Stimulated activated naive CD8-positive, alpha-beta T cell treated with anti-CD3 and anti-CD28 coated beads, Interleukin-15, amount 100 ng/mL, for 72 hours (primary cell): ENCODE measurements at regions not wholly inside any gene's neighbourhood (a gene's known extent, or its start where the extent isn't known, plus 50 kb on each side); places are given as distances from the start of the nearest gene placed in this dataset.

Experiments used
- ATAC-seq: fragments of 150-1000 bp; cut with Tn5 transposase; 2 replicates; pipeline ENCODE4 v1.10.0; 2021; ENCODE audit warnings: mild to moderate bottlenecking, moderate library complexity
- DNase-seq, 2 donors: peaks; one replicate each; pipeline ENCODE4 v3.0.0; 2021 to 2022
- H3K27ac Mint-ChIP-seq, 2 donors: one replicate each; pipeline ENCODE4 v1.8.0; 2022; ENCODE audit warnings: mild to moderate bottlenecking in 2 of 2, mixed read lengths in 2 of 2, moderate library complexity in 2 of 2
- H3K27me3 Mint-ChIP-seq: one replicate; pipeline ENCODE4 v1.8.0; 2022; ENCODE audit warnings: mixed read lengths
- H3K4me1 Mint-ChIP-seq: one replicate; pipeline ENCODE4 v1.8.0; 2022; ENCODE audit warnings: mild to moderate bottlenecking, mixed read lengths
- H3K4me3 Mint-ChIP-seq, 2 donors: one replicate each; pipeline ENCODE4 v1.8.0; 2022; ENCODE audit warnings: mild to moderate bottlenecking in 2 of 2, mixed read lengths in 2 of 2, moderate library complexity in 1 of 2
- H3K9me3 Mint-ChIP-seq, 2 donors: one replicate each; pipeline ENCODE4 v1.8.0; 2022; ENCODE audit warnings: mixed read lengths in 2 of 2

DNA sequence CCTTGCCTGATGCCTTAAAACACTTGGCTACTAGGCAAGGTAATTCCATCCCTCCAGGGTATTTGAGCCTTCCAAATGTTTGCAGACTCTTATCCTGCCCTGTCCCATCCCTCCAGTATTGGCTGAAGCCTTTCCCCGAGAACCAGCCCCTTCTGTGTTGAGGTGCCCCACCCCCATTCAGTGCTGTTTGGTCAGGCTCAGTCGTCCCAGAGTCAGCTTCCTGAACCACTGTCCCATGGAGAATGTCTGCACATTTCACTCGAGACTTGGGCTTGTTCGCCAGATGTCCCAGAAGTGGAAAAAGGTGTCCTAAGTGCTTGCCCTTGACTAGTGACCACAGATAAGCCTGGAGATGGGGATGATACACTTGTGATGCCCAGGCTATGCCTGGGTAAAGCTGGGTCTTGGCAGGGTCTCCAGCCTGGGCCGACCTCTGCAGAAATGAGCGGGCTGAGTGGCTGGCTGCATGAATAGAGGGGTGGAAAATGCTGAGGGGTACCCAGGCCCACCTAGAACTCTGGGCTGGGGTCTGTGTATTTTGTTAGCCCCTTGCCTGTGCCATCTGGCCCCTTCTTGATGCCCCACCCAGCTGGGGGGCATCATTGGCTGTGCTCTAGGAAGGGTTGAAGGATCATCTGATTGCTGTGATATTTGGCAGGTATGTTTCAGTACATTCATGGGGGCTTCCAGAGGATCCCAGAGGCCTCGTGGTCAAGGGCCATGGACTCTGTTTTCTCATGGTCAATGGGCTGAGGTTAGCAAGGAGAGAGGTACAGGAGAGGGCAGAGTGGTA, 178.4 kb downstream of the MACROH2A1 start:
- no peak overlapping the region for H3K27ac Mint-ChIP-seq
- H3K4me1 Mint-ChIP-seq, result no peaks in the 10 kb centered on the region
- DNase-seq (peak in 1 of 2 donors; percentile 4), ATAC-seq (no peak)
- H3K9me3 Mint-ChIP-seq, result no peaks in the 10 kb centered on the region
- H3K27me3 Mint-ChIP-seq, result no peaks in the 10 kb centered on the region
- no peak overlapping the region for H3K4me3 Mint-ChIP-seq

DNA sequence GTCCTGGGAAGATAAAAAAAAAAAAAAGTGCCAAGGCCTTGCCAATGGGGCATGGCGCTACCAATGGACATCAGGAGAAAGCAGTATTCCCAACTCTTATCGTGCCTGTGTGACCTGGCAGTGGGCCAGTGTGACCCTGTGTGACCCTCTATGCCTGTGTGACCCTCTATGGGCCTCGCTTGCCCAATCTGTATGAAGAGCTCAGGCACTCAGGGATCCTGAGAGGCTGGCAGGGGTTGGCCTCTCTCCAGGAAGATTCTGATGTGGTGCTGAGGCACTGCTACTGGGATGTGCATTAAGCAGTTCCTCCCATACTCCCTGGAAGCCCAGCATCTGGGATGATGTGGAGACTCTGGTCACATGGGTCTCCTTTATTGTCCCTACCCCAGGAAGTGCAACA, 179.2 kb downstream of the MACROH2A1 start:
- DNase-seq (peak in 1 of 2 donors; percentile 2), ATAC-seq (no peak)
- H3K9me3 Mint-ChIP-seq, result no peaks in the 10 kb centered on the region
- H3K4me3 Mint-ChIP-seq, result no peak overlapping the region
- H3K27ac Mint-ChIP-seq, result no peak overlapping the region
- H3K4me1 Mint-ChIP-seq, result no peaks in the 10 kb centered on the region
- H3K27me3 Mint-ChIP-seq, result no peaks in the 10 kb centered on the region

DNA sequence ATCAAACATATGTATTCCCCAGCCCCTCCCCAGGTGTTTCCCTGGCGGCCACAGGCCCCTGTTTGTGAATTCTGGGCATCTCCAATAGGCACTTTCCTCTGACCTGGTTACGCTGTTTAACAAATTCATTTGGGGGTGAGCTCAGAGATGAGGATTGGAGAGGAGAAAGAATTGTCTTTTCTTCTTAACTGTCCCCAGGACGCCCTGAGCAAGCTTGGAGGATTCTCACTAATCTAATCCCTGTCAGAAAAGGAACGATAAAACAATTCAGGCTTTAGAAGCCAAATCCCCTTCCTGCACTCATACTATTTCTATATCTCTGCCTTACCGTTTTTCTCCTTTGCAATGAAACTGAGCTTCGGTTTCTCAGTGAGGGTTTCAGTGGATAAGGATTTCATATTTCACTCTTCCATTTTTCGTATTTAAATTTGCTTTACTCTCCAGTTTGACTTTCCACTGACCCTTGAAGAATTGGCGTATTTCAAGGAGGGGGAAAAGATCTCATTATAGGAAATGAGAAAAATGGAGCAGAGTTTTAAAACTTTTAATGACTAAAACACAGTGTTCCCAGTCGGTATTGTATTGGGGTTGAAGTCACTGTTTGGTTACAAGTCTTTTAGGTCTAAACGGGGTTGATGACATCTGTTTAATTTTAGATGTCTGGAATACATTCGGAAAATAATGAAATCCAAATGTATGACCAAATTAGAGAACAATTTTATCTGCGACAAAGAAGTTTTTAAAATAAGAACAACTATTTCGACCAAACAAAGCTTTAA, 180.1 kb downstream of the MACROH2A1 start:
- no peaks in the 10 kb centered on the region for H3K27me3 Mint-ChIP-seq

DNA sequence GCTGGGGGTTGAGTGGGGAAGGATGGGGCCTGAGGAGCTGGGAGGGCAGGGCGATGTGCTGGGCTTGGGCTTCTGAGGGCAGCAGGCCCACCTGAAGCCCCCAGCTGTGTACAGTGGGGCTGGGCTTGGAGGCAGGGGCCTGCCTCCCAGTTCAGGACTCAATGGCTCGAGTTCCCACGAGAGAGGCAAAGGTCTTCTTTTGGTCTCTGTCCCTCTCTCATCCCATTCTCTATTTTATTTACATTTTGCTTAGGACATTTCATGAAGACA, 180.6 kb downstream of the MACROH2A1 start:
- ATAC-seq, result no peak
- Mint-ChIP-seq H3K4me3 (no peak overlapping the region), H3K27me3 (no peaks in the 10 kb centered on the region)

More for the DNA sequence above, 180.1 kb downstream of the MACROH2A1 start:
- no peak overlapping the region for H3K4me3 Mint-ChIP-seq
- no peaks in the 10 kb centered on the region for H3K4me1 Mint-ChIP-seq
- H3K9me3 Mint-ChIP-seq, result no peaks in the 10 kb centered on the region
- DNase-seq (no peak), ATAC-seq (no peak)
- no peak overlapping the region for H3K27ac Mint-ChIP-seq

DNA sequence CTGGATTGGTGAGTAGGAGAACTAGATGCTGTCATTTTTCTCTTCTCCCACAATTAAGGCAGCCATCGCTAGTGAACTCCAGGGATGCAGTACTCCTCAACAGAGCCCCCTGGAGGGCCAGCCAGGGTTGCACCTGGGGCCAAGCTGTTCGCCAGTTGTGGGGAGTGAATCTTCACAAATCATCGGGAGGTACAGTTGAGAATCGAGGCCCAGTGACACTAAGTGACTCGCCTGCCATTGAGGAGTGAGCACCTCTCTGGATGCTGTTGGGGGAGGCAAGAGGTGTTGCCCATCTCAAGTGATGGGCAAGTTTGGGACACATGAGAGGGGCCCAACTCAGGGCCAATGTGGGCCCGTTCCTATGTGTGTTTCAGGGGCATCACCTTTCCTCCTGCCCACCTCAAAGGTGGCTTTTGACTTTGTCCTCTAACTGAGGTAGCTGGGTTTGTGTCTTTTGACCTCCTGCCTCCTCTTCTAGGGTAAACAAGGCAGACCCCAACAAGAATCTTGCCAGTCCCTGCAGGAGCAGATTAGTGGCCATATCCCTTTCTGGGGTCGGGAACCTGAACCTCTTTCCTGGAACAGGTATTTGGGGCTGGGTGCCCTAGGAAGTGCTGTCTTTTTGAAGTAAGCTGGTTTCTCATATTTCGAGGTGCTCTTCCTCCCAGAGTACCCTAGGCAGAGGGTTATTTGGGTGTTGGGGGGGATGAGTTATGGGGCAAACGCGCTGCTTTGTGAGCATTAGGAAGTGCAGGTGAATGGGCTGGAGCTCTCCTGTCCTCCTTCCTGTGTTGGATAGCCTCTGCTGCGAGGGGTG, 181.2 kb downstream of the MACROH2A1 start:
- Mint-ChIP-seq H3K27ac (peak overlapping the region in 1 of 2 donors; percentile 43), H3K4me1 (no peaks in the 10 kb centered on the region), H3K4me3 (no peak overlapping the region), H3K9me3 (no peaks in the 10 kb centered on the region), H3K27me3 (no peaks in the 10 kb centered on the region)
- DNase-seq (peak in 1 of 2 donors; percentile 5), ATAC-seq (no peak)

More for the DNA sequence above, 180.6 kb downstream of the MACROH2A1 start:
- Mint-ChIP-seq H3K27ac (no peak overlapping the region), H3K9me3 (no peaks in the 10 kb centered on the region), H3K4me1 (no peaks in the 10 kb centered on the region)
- DNase-seq, result peak in 1 of 2 donors; percentile 3

DNA sequence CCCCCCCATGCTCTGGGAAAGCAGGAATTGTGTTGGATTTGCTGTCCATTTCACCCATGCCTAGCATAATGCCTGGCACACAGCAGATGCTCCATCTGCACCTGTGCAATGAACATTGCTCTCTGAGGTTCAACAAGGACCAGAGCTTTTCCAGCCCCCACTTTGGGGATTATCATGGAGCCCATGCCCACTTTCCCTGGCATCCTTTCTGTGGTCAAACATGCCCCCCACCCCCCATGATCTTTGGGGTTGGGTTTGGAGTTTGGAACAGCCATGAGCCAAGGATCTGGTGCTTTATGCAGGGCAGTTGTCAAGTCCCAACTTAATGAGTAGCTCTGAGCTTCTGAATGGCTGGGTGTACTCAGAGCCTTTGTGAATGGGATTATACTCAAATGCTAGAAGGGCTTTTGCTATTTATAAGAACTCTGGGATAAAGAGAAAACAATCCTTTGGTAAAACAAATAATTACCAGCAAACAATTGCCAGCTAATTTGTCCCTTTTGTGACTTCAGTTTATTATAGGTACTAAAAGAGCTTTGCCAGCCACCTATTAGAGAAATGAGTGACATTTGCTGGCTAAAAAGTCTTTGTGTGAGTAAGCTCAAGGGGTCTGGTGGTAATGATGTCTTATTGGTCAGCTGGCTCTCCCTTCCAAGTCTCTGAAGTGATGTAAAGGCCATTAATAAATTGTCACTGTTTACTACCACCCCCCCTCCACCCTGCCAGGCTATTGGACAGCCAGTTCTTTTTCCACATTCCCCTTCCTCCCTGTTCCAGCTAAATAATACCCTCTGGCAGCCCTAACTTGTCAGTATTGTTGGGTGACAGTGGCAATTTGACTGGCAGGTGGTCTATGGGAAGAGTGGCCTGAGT, 182.3 kb downstream of the MACROH2A1 start:
- no peaks in the 10 kb centered on the region for H3K9me3 Mint-ChIP-seq
- DNase-seq, result no peak
- no peak overlapping the region for H3K4me3 Mint-ChIP-seq

DNA sequence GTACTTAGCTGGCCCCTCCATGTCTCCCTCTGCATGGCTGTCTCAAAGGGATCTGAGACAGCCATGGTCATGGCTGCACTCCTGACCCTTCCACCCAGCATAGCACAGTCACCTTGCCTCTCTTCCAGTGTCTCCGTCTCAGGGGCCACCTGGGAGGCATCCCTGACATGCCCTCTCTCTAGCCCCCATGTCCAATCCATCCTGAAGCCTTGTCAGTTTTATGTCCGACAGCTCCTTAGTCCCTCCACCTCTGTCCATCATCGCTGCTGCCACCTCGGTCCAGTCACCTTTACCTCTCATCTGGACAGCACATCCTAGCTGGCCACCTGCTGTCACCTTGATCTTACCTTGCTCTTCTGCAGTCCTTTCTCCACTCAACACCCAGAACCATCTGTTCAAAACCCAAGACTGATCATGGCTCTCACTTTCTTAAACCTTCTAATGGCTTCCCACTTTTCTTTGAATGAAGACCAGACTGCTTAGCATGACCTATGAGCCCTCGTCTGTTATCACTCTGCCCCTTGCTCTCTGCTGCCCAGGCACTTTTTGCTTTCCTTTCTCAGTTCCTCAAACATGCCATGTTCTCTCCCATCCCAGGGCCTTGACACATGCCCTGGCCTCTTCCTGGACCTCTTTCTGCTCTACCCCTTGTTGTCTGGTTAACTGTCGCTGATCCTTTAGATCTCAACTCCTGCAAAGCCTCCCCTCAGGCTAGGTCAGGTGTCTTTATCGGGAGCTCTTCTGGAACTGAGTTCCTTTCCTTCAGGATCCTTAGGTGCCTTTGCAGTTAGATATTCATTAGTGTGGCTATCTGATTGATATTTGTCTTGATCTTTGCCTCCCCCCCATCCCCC, 181.8 kb upstream of the PITX1 start:
- no peak overlapping the region for H3K4me3 Mint-ChIP-seq
- DNase-seq (peak in 1 of 2 donors; percentile 1), ATAC-seq (no peak)
- no peak overlapping the region for H3K27ac Mint-ChIP-seq
- no peaks in the 10 kb centered on the region for H3K27me3 Mint-ChIP-seq
- H3K9me3 Mint-ChIP-seq, result no peaks in the 10 kb centered on the region
- H3K4me1 Mint-ChIP-seq, result no peaks in the 10 kb centered on the region

More for the DNA sequence above, 182.3 kb downstream of the MACROH2A1 start:
- no peak for ATAC-seq
- no peaks in the 10 kb centered on the region for H3K4me1 Mint-ChIP-seq
- no peaks in the 10 kb centered on the region for H3K27me3 Mint-ChIP-seq
- no peak overlapping the region for H3K27ac Mint-ChIP-seq

DNA sequence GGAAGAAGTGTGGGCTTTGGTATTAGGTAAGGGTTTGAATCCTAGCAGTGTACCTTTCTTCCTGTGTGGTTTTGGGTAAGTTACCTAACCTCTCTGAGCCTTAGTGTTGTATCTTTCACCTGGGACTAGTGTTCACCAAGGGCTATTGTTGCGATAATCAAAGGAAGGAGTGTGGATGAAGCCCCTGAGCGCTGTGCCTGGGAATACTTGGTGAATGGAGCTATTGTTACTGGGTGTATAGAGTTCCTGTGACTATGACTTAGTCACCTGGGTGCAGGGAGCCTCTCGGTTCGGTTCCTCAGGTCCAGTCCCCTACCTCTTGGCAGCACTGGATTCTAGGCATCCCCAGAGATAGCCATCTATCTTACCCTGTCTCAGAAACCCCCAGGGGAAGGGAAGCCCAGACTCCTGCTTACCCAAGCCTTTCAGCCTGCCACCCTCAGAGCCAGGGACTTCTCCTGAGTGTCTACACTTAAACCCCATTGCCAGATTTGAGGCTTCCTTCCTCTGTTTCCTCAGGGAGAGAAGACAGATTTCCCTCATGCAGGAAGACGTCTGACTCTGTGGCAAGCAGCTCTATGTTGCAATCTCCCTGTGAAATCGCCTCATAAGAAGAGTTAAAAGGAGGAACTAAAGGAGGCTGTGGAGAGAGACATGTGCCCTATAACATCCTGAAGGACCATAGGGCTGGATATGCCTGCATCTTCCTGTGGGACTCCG, 181.0 kb upstream of the PITX1 start:
- H3K4me1 Mint-ChIP-seq, result no peaks in the 10 kb centered on the region
- H3K27me3 Mint-ChIP-seq, result no peaks in the 10 kb centered on the region
- ATAC-seq (no peak), DNase-seq (peak in 1 of 2 donors; percentile 2)
- no peak overlapping the region for H3K4me3 Mint-ChIP-seq
- H3K27ac Mint-ChIP-seq, result no peak overlapping the region
- H3K9me3 Mint-ChIP-seq, result no peaks in the 10 kb centered on the region

DNA sequence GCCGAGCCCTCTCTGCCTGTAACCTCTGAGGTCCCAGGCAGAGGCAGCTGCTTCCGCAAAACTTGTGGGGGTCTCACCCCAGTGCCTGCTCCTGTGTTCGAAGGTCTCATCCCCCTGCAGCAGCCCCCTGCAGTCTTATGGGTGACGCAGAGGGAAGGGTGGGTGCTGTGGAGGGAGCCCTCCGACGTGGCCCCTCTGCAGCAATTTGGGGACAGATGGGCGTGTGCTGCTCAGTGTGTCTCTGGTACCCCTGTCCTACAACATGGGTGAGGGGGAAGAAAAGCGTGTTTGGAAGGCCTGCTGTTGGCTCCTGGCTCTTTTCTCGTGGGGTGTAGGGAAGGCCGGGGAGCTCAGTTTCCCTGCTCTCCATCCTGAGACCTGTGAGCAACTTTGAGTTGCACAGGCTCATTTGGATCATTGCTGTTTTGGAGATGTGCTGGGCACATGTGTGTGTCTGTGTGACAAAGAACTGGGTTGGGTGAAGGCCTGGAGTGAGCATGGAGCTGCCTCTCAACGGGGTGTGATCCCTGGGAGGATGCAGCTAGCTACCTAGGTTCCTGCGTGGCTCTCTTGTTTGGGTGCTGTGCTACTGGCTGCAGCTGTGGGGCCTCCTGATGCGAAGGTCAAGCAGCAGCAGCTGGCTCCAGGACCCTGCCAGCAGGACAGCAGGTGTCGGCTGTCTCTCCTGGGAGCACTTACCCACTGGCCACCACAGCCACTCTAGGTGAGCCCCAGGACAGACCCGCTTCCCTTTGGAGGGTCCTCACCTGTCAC, 179.6 kb upstream of the PITX1 start:
- no peaks in the 10 kb centered on the region for H3K4me1 Mint-ChIP-seq
- DNase-seq (peak in 1 of 2 donors; percentile 2), ATAC-seq (no peak)
- H3K27me3 Mint-ChIP-seq, result peaks cover 2% of the 10 kb centered on the region
- H3K9me3 Mint-ChIP-seq, result no peaks in the 10 kb centered on the region
- no peak overlapping the region for H3K4me3 Mint-ChIP-seq
- H3K27ac Mint-ChIP-seq, result no peak overlapping the region

DNA sequence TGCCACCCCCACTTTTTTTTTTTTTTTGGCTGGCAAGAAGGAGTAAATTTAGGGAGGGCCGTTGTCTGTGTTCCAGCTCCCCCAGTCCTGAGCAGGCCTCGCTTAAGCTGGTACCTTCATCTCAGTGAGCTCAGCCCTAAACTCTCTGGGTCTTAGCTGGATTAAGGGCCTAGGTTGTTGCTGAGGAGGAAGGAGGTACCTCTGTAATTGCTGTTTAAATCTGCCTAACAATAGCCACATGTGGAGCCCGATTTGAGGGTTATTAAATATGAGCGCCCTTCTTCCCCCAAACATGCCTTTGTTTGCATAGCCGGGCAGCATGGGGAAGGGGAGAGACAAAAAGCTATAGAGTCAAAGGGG, 179.0 kb upstream of the PITX1 start:
- no peaks in the 10 kb centered on the region for H3K9me3 Mint-ChIP-seq
- ATAC-seq (no peak), DNase-seq (no peak)
- H3K27ac Mint-ChIP-seq, result no peak overlapping the region
- H3K27me3 Mint-ChIP-seq, result peaks cover 7% of the 10 kb centered on the region
- H3K4me3 Mint-ChIP-seq, result no peak overlapping the region
- no peaks in the 10 kb centered on the region for H3K4me1 Mint-ChIP-seq

DNA sequence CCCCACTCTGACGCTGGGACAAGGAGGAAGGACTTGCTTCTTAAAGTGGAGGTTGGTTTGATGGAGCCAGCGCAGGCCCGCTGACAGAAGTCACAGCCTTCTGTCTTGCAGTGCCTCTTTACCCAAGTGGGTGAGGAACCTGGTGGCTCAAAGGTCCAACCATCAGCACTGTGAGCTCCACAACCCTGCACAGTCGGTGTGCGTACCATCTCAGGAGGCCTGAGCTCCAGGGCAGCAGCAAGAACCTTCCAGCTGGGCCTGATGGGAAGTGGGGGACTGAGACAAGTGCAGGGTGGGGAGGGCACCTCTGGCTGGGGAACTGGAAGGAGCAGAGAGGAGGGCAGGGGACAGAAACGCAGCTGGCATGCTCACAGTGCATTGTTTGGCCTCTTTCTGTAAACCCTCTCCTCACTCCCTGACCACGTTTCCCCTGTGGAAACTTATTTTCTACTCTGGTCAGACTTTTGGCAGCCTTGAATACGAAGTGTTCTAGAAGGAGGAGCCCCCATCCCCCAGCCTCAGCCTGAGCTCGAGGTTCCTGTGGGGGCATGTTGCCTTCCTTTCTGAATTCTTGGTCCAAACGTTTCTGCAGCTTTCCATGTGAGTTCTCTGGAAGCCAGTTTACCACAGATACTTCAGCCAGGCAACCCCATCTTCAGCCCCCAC, 178.5 kb upstream of the PITX1 start:
- H3K4me1 Mint-ChIP-seq, result no peaks in the 10 kb centered on the region
- peak in 1 of 2 donors; percentile 5 for DNase-seq
- no peak overlapping the region for H3K4me3 Mint-ChIP-seq
- no peaks in the 10 kb centered on the region for H3K9me3 Mint-ChIP-seq
- H3K27me3 Mint-ChIP-seq, result peaks cover 7% of the 10 kb centered on the region
- no peak for ATAC-seq
- H3K27ac Mint-ChIP-seq, result no peak overlapping the region

DNA sequence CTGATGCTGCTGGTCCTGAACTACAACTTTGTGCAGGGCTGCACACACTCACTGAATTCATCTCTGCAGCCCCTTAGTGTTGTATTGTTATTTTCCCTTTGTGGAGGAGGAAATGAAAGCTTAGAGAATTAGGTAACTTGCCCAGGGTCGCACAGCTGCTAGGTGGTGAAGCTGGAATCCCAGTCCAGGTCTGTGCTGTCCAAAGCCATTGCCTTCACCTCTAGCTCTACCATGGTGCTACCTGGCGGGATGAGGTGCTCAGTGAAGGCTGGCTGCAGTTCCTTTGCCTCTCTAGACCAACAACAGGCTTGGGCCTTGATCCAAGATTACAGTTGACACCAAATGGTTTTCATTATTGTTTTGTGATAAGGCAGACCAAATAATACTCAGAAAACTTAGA, 177.8 kb upstream of the PITX1 start:
- H3K27me3 Mint-ChIP-seq, result peaks cover 7% of the 10 kb centered on the region
- H3K27ac Mint-ChIP-seq, result no peak overlapping the region
- H3K9me3 Mint-ChIP-seq, result no peaks in the 10 kb centered on the region
- no peak overlapping the region for H3K4me3 Mint-ChIP-seq
- DNase-seq (no peak), ATAC-seq (no peak)
- no peaks in the 10 kb centered on the region for H3K4me1 Mint-ChIP-seq
